HepG2 (cell line): ENCODE measurements at regions not wholly inside any gene's neighbourhood (a gene's known extent, or its start where the extent isn't known, plus 50 kb on each side); places are given as distances from the start of the nearest gene placed in this dataset.

Source experiments
- ATAC-seq: fragments of 200-7000 bp; cut with Tn5 transposase; 3 replicates; pipeline ENCODE4 v1.9.1; 2020; ENCODE audit warnings: mild to moderate bottlenecking, moderate library complexity
- BruUV-seq: library from RNA; stranded (reverse); fragments of 400-500 nt; replicated peaks from 2 replicates; lab custom pipeline; 2021; lab: Mats Ljungman, UMichigan
- CTCF ChIA-PET: fragments of 300-600 bp; formaldehyde crosslinking; extraction: SDS; loops from one replicate; lab custom pipeline; 2021; ENCODE audit warnings: low total read pairs, inconsistent platforms, low intra/inter-chr PET ratio; lab: Yijun Ruan, JAX
- POLR2A ChIA-PET: fragments of 350-600 bp; sonication (Branson Sonifier 250); formaldehyde crosslinking; loops from one replicate; lab custom pipeline; 2020; ENCODE audit warnings: antibody characterized with exemption, inconsistent platforms; lab: Yijun Ruan, JAX
- DNase-seq: peaks from one replicate; pipeline ENCODE4 v3.0.0-alpha.2; 2015; ENCODE audit warnings: low spot score
- FAIRE-seq: peaks from 3 replicates; lab custom pipeline; 2011; peaks lifted over from hg19 to GRCh38; lab: Jason Lieb, UNC
- H2AFZ ChIP-seq: one replicate; pipeline ENCODE4 v1.6.1; 2011; ENCODE audit warnings: low read length, inconsistent platforms
- H3K27ac ChIP-seq: fragments of 300-600 bp; 3 replicates; pipeline ENCODE4 v1.8.0; 2011; ENCODE audit warnings: mixed run types, mild to moderate bottlenecking, mixed read lengths, low read length, inconsistent platforms; ENCODE audit not compliant: insufficient read depth; ENCODE audit errors: extremely low read length
- H3K27me3 ChIP-seq, 2 experiments: fragments of 200-600 bp in 1 of 2; 2 replicates in 1 of 2; 3 replicates in 1 of 2; pipeline versions ENCODE4 v1.6.0 to v1.8.0; 2011; ENCODE audit warnings: low read length in 2 of 2, mild to moderate bottlenecking in 2 of 2, moderate library complexity in 2 of 2, inconsistent platforms in 1 of 2; ENCODE audit not compliant: insufficient read depth in 2 of 2, control insufficient read depth in 1 of 2
- H3K36me3 ChIP-seq, 2 experiments: fragments of 200-600 bp in 1 of 2; replicated peaks in 1 of 2; 2 replicates in 1 of 2; 3 replicates in 1 of 2; pipeline versions ENCODE4 v1.5.1 to v1.8.0; 2011; ENCODE audit warnings: low read length in 2 of 2, inconsistent platforms in 1 of 2; ENCODE audit not compliant: insufficient read depth in 2 of 2, control insufficient read depth in 1 of 2
- H3K4me1 ChIP-seq: 2 replicates; pipeline ENCODE4 v1.5.1; 2012; ENCODE audit warnings: low read length, inconsistent platforms; ENCODE audit not compliant: insufficient read depth
- H3K4me2 ChIP-seq: 2 replicates; pipeline ENCODE4 v1.6.0; 2011; ENCODE audit warnings: low read depth, low read length, inconsistent platforms
- H3K4me3 ChIP-seq, 3 experiments: fragments of 200-600 bp in 1 of 3; sonication (generic), shearing (Covaris generic) in 1 of 3; replicated peaks in 1 of 3; 2 replicates each; pipeline ENCODE4 v1.5.1; 2011 to 2016; ENCODE audit warnings: low read length in 3 of 3, inconsistent platforms in 2 of 3, low read depth in 2 of 3, mild to moderate bottlenecking in 2 of 3, control low read depth in 1 of 3, mixed read lengths in 1 of 3; ENCODE audit not compliant: insufficient read depth in 1 of 3
- H3K79me2 ChIP-seq: one replicate; pipeline ENCODE4 v1.6.1; 2011; ENCODE audit warnings: low read length, inconsistent platforms; ENCODE audit not compliant: insufficient read depth
- H3K9ac ChIP-seq: 2 replicates; pipeline ENCODE4 v1.6.0; 2011; ENCODE audit warnings: mild to moderate bottlenecking, low read depth, low read length, inconsistent platforms; ENCODE audit not compliant: insufficient read depth
- H3K9me3 ChIP-seq: 2 replicates; pipeline ENCODE4 v1.5.1; 2012; ENCODE audit warnings: mild to moderate bottlenecking, low read length
- H4K20me1 ChIP-seq: 2 replicates; pipeline ENCODE4 v1.6.0; 2011; ENCODE audit warnings: inconsistent platforms, mild to moderate bottlenecking, low read length, moderate library complexity; ENCODE audit not compliant: insufficient read depth
- ATM ChIP-seq: fragments of 450-650 bp; IDR thresholded peaks from 2 replicates; pipeline ENCODE4 v1.7.1; 2017; ENCODE audit warnings: mild to moderate bottlenecking, borderline replicate concordance
- CCAR2 ChIP-seq: fragments of 200-400 bp; formaldehyde crosslinking; optimal IDR thresholded peaks from 2 replicates; pipeline ENCODE3; 2018; ENCODE audit warnings: low read depth, mild to moderate bottlenecking, low read length, moderate library complexity
- FOXP4 ChIP-seq: sonication (generic); formaldehyde crosslinking; IDR thresholded peaks from 2 replicates; pipeline ENCODE4 v1.4.0; 2020; ENCODE audit warnings: missing genetic modification reagents
- MAX ChIP-seq: IDR thresholded peaks from 2 replicates; pipeline ENCODE4 v1.6.1; 2012; ENCODE audit warnings: inconsistent platforms
- MED1 ChIP-seq: sonication (generic); formaldehyde crosslinking; IDR thresholded peaks from 2 replicates; pipeline ENCODE4 v1.4.0; 2020; ENCODE audit warnings: missing genetic modification reagents
- NCOA5 ChIP-seq: sonication (generic); formaldehyde crosslinking; IDR thresholded peaks from 2 replicates; pipeline ENCODE4 v1.4.0; 2020; ENCODE audit warnings: missing genetic modification reagents
- NR2F6 ChIP-seq, 2 experiments: IDR thresholded peaks; 2 replicates each; pipeline ENCODE4 v1.6.1; 2016; ENCODE audit warnings: antibody characterized with exemption in 1 of 2, mild to moderate bottlenecking in 1 of 2
- PRMT3 ChIP-seq: sonication (generic); formaldehyde crosslinking; IDR thresholded peaks from 2 replicates; pipeline ENCODE4 v1.8.1; 2022; ENCODE audit warnings: low read depth, mild to moderate bottlenecking, moderate library complexity, missing genetic modification reagents, borderline replicate concordance
- ZBTB21 ChIP-seq: sonication (generic); formaldehyde crosslinking; IDR thresholded peaks from 2 replicates; pipeline ENCODE4 v1.4.0; 2020; ENCODE audit warnings: missing genetic modification reagents
- ZFP91 ChIP-seq: sonication (generic); formaldehyde crosslinking; IDR thresholded peaks from 2 replicates; pipeline ENCODE4 v1.9.0; 2022; ENCODE audit warnings: missing genetic modification reagents, mild to moderate bottlenecking, borderline replicate concordance
- ZSCAN20 ChIP-seq: sonication (generic); formaldehyde crosslinking; IDR thresholded peaks from 2 replicates; pipeline ENCODE4 v1.4.0; 2020; ENCODE audit warnings: missing genetic modification reagents, mild to moderate bottlenecking, borderline replicate concordance
- ZSCAN22 ChIP-seq: sonication (generic); formaldehyde crosslinking; IDR thresholded peaks from 2 replicates; pipeline ENCODE4 v1.4.0; 2020; ENCODE audit warnings: mild to moderate bottlenecking, missing genetic modification reagents
- WGBS: methylation state at CpG from one replicate; pipeline ENCODE4 v1.1.6; 2017; ENCODE audit warnings: low lambda C conversion rate; 5-methylcytosine and 5-hydroxymethylcytosine counted together
- in situ Hi-C: cut with HindIII; loops from 2 replicates; pipeline ENCODE4 v1.10.0; 2017; ENCODE audit warnings: low pct_unique_long_range_greater_than_20kb; ENCODE audit not compliant: extremely low pct_ligation_motif_present
- intact Hi-C: fragments of 100-400 bp; cut with micrococcal nuclease; formaldehyde crosslinking; loops from one replicate; pipeline ENCODE4 v1.10.0; 2022; ENCODE audit not compliant: unreplicated experiment
- TF ChIP-seq, protein P1 (sequence below): sonication (generic); formaldehyde crosslinking; IDR thresholded peaks from 2 replicates; pipeline ENCODE4 v1.8.0; 2022; ENCODE audit warnings: missing genetic modification reagents, mild to moderate bottlenecking, borderline replicate concordance
- TF ChIP-seq, protein P2 (sequence below): sonication (generic); formaldehyde crosslinking; IDR thresholded peaks from 2 replicates; pipeline ENCODE4 v1.9.0; 2021; ENCODE audit warnings: missing genetic modification reagents, borderline replicate concordance

- no peak for TF ChIP-seq ZFP91
- no peak for TF ChIP-seq MED1 (CRISPR knock-in tag)
- TF ChIP-seq ATM = no peak
- TF ChIP-seq PRMT3 = no peak
- no peak for TF ChIP-seq ZSCAN20 (CRISPR knock-in tag)
- TF ChIP-seq MAX = no peak
- no peak for TF ChIP-seq NR2F6 (IDR thresholded peaks at IDR 0.05)
- no peak for TF ChIP-seq NR2F6 (CRISPR knock-in tag; IDR thresholded peaks at IDR 0.05)
Measured at GRCh38 chr1:73770109-73770905, 427.7 kb downstream of the LRRIQ3 start (continued).

- no peak overlapping the region for H2AFZ ChIP-seq
- intact Hi-C loops (no loop called here), in situ Hi-C loops (no loop called here)
- H3K79me2 ChIP-seq = no peaks in the 10 kb centered on the region
- CTCF ChIA-PET = no interaction called here
- POLR2A ChIA-PET = no interaction called here
- BruUV-seq = no TSS peak
- DNase-seq = no peak
- no peak overlapping the region for H3K9ac ChIP-seq
- H3K4me3 ChIP-seq = no peak overlapping the region
- H3K27ac ChIP-seq = no peak overlapping the region
- ATAC-seq = no peak
- H3K36me3 ChIP-seq = no peaks in the 10 kb centered on the region
- no peak for FAIRE-seq
- no peaks in the 10 kb centered on the region for H3K27me3 ChIP-seq
- no peaks in the 10 kb centered on the region for H4K20me1 ChIP-seq
- H3K9me3 ChIP-seq = peaks cover 65% of the 10 kb centered on the region
- no peak overlapping the region for H3K4me2 ChIP-seq
- WGBS = 21% methylated on average over 3 of the region's 3 CpGs
- H3K4me1 ChIP-seq = no peaks in the 10 kb centered on the region
- TF ChIP-seq FOXP4 (CRISPR knock-in tag) = no peak
- TF ChIP-seq, protein P1, sequence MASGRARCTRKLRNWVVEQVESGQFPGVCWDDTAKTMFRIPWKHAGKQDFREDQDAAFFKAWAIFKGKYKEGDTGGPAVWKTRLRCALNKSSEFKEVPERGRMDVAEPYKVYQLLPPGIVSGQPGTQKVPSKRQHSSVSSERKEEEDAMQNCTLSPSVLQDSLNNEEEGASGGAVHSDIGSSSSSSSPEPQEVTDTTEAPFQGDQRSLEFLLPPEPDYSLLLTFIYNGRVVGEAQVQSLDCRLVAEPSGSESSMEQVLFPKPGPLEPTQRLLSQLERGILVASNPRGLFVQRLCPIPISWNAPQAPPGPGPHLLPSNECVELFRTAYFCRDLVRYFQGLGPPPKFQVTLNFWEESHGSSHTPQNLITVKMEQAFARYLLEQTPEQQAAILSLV (CRISPR knock-in tag) = no peak
- TF ChIP-seq, protein P2, sequence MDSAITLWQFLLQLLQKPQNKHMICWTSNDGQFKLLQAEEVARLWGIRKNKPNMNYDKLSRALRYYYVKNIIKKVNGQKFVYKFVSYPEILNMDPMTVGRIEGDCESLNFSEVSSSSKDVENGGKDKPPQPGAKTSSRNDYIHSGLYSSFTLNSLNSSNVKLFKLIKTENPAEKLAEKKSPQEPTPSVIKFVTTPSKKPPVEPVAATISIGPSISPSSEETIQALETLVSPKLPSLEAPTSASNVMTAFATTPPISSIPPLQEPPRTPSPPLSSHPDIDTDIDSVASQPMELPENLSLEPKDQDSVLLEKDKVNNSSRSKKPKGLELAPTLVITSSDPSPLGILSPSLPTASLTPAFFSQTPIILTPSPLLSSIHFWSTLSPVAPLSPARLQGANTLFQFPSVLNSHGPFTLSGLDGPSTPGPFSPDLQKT = no peak
- TF ChIP-seq NCOA5 (CRISPR knock-in tag) = no peak
- TF ChIP-seq ZSCAN22 (CRISPR knock-in tag) = no peak
- no peak for TF ChIP-seq CCAR2
- no peak for TF ChIP-seq ZBTB21 (CRISPR knock-in tag)
Measured at GRCh38 chr1:73766786-73767348, 431.1 kb downstream of the LRRIQ3 start.
